Upper lobe of left lung (tissue), 6 donors: ENCODE measurements at regions not wholly inside any gene's neighbourhood (a gene's known extent, or its start where the extent isn't known, plus 50 kb on each side); places are given as distances from the start of the nearest gene placed in this dataset.

Experiments used
- ATAC-seq, 2 donors: fragments of 200-7000 bp; cut with Tn5 transposase; one replicate each; pipeline ENCODE4 v1.9.1; 2022; ENCODE audit warnings: mild to moderate bottlenecking in 2 of 2, moderate library complexity in 2 of 2; ENCODE audit not compliant: low FRiP score in 2 of 2
- DNase-seq, 2 donors: peaks; one replicate each; pipeline ENCODE4 v3.0.0-alpha.2; 2019 to 2020
- H3K27ac ChIP-seq, 4 donors: fragments of 200-600 bp; sonication (generic); one replicate each; pipeline ENCODE4 v1.5.1; 2016 to 2019
- H3K27me3 ChIP-seq, 4 donors: fragments of 200-600 bp; sonication (generic); one replicate each; pipeline ENCODE4 v1.5.1; 2017 to 2019
- H3K36me3 ChIP-seq, 4 donors: fragments of 200-600 bp; sonication (generic); one replicate each; pipeline ENCODE4 v1.5.1; 2016 to 2019
- H3K4me1 ChIP-seq, 4 donors: fragments of 200-600 bp; sonication (generic); one replicate each; pipeline ENCODE4 v1.5.1; 2018 to 2019
- H3K4me3 ChIP-seq, 4 donors: fragments of 200-600 bp; sonication (generic); one replicate each; pipeline ENCODE4 v1.5.1; 2017 to 2019; ENCODE audit warnings: mild to moderate bottlenecking in 2 of 4, moderate library complexity in 1 of 4
- H3K9me3 ChIP-seq, 4 donors: fragments of 200-600 bp; sonication (generic); one replicate each; pipeline ENCODE4 v1.5.1; 2018 to 2019
- EP300 ChIP-seq, 4 donors: sonication (generic); formaldehyde crosslinking; IDR thresholded peaks; one replicate each; pipeline ENCODE4 v1.5.1; 2017; ENCODE audit warnings: antibody characterized with exemption in 4 of 4, control low read depth in 2 of 4
- POLR2A ChIP-seq, 4 donors: fragments of 450-650 bp; IDR thresholded peaks; one replicate each; pipeline ENCODE4 v1.5.1; 2016 to 2017; ENCODE audit warnings: antibody characterized with exemption in 4 of 4, mild to moderate bottlenecking in 2 of 4
- POLR2AphosphoS5 ChIP-seq, 2 donors: sonication (generic); formaldehyde crosslinking; IDR thresholded peaks; one replicate each; pipeline ENCODE4 v1.5.1; 2017; ENCODE audit warnings: antibody characterized with exemption in 2 of 2
- WGBS, 2 donors: methylation state at CpG; one replicate each; pipeline ENCODE4 v1.1.5; 2017 to 2018; 5-methylcytosine and 5-hydroxymethylcytosine counted together
- TF ChIP-seq, protein P1 (sequence below), 6 experiments: fragments of 450-650 bp in 4 of 6; fragments of 200-600 bp in 2 of 6; sonication (generic) in 2 of 6; IDR thresholded peaks; one replicate each; pipeline ENCODE4 v1.5.1; 2016 to 2019; ENCODE audit warnings: antibody characterized with exemption in 6 of 6
- donor health status: DM: no; HTN: no; CAD: no; lungs with moderate emphysema.
- donor health status: DM: no; HTN: yes; CAD: no; lungs with severe emphysema.

GRCh38 chr3:94252316-94252715, 189.5 kb downstream of the NSUN3 start:
- Histone ChIP-seq H3K9me3 (no peaks in the 10 kb centered on the region), H3K27ac (no peak overlapping the region), H3K4me3 (no peak overlapping the region), H3K27me3 (no peaks in the 10 kb centered on the region), H3K4me1 (no peaks in the 10 kb centered on the region), H3K36me3 (no peaks in the 10 kb centered on the region)
- 79 to 86% methylated on average over 1 of the region's 1 CpG for WGBS, 2 donors
- TF ChIP-seq POLR2A (IDR thresholded peaks at IDR 0.05) (no peak), POLR2AphosphoS5 (IDR thresholded peaks at IDR 0.05) (no peak), EP300 (IDR thresholded peaks at IDR 0.05) (no peak)
- TF ChIP-seq, protein P1, sequence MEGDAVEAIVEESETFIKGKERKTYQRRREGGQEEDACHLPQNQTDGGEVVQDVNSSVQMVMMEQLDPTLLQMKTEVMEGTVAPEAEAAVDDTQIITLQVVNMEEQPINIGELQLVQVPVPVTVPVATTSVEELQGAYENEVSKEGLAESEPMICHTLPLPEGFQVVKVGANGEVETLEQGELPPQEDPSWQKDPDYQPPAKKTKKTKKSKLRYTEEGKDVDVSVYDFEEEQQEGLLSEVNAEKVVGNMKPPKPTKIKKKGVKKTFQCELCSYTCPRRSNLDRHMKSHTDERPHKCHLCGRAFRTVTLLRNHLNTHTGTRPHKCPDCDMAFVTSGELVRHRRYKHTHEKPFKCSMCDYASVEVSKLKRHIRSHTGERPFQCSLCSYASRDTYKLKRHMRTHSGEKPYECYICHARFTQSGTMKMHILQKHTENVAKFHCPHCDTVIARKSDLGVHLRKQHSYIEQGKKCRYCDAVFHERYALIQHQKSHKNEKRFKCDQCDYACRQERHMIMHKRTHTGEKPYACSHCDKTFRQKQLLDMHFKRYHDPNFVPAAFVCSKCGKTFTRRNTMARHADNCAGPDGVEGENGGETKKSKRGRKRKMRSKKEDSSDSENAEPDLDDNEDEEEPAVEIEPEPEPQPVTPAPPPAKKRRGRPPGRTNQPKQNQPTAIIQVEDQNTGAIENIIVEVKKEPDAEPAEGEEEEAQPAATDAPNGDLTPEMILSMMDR (IDR thresholded peaks at IDR 0.05) = no peak
- ATAC-seq = no peak
- no peak for DNase-seq

GRCh38 chr3:94256888-94257813, 194.3 kb downstream of the NSUN3 start:
- ATAC-seq (no peak), DNase-seq (no peak)
- Histone ChIP-seq H3K27me3 (no peaks in the 10 kb centered on the region), H3K4me3 (no peak overlapping the region), H3K36me3 (no peaks in the 10 kb centered on the region), H3K9me3 (no peaks in the 10 kb centered on the region), H3K27ac (no peak overlapping the region), H3K4me1 (no peaks in the 10 kb centered on the region)
- TF ChIP-seq, protein P1 (IDR thresholded peaks at IDR 0.05) = no peak
- no peak for TF ChIP-seq EP300 (IDR thresholded peaks at IDR 0.05)
- TF ChIP-seq POLR2A (IDR thresholded peaks at IDR 0.05) = no peak
- no peak for TF ChIP-seq POLR2AphosphoS5 (IDR thresholded peaks at IDR 0.05)
- WGBS, 2 donors = 68 to 75% methylated on average over 5 of the region's 5 CpGs

DNA sequence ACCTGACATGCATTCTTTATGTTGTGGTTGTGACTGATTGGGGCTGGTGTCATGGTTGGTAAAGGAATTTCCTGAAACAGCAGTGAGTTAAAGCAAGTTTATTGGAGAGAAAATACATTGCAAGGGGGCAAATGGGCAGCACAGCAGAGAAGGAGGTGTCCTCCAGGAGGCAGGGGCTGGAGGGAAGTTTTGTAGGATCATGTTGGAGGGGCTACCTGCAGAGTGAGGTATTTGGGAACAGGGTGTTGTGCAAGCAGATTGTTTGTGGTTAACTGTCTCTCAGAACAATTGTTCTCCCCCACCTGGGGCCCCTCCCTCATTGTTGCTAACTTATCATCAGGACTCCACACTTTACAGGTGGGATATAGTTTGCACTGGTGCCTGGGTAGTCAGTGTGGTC, 196.0 kb downstream of the NSUN3 start:
- H3K9me3 ChIP-seq = no peaks in the 10 kb centered on the region
- DNase-seq (no peak), ATAC-seq (no peak)

GRCh38 chr3:94259291-94259690, 196.4 kb downstream of the NSUN3 start:
- Histone ChIP-seq H3K27ac (no peak overlapping the region), H3K4me3 (no peak overlapping the region), H3K36me3 (no peaks in the 10 kb centered on the region), H3K4me1 (no peaks in the 10 kb centered on the region), H3K9me3 (no peaks in the 10 kb centered on the region), H3K27me3 (no peaks in the 10 kb centered on the region)
- TF ChIP-seq POLR2A (IDR thresholded peaks at IDR 0.05) = no peak
- no peak for ATAC-seq
- 79 to 100% methylated on average over 1 of the region's 1 CpG for WGBS, 2 donors
- no peak for DNase-seq

More for the DNA sequence above, 196.0 kb downstream of the NSUN3 start:
- H3K27me3 ChIP-seq = no peaks in the 10 kb centered on the region
- H3K36me3 ChIP-seq = no peaks in the 10 kb centered on the region
- TF ChIP-seq EP300 (IDR thresholded peaks at IDR 0.05) (no peak), POLR2A (IDR thresholded peaks at IDR 0.05) (no peak), POLR2AphosphoS5 (IDR thresholded peaks at IDR 0.05) (no peak)
- TF ChIP-seq, protein P1 (IDR thresholded peaks at IDR 0.05) = no peak
- no peaks in the 10 kb centered on the region for H3K4me1 ChIP-seq
- no peak overlapping the region for H3K4me3 ChIP-seq
- no peak overlapping the region for H3K27ac ChIP-seq

GRCh38 chr3:94269763-94270162, 206.9 kb downstream of the NSUN3 start:
- DNase-seq (no peak), ATAC-seq (no peak)
- TF ChIP-seq POLR2A (IDR thresholded peaks at IDR 0.05) (no peak), EP300 (IDR thresholded peaks at IDR 0.05) (no peak), POLR2AphosphoS5 (IDR thresholded peaks at IDR 0.05) (no peak)
- TF ChIP-seq, protein P1 (IDR thresholded peaks at IDR 0.05) = no peak
- Histone ChIP-seq H3K4me1 (no peaks in the 10 kb centered on the region), H3K36me3 (no peaks in the 10 kb centered on the region), H3K4me3 (no peak overlapping the region), H3K27ac (no peak overlapping the region), H3K9me3 (no peaks in the 10 kb centered on the region), H3K27me3 (no peaks in the 10 kb centered on the region)
- 81 to 83% methylated on average over 2 of the region's 2 CpGs for WGBS, 2 donors
